NCI-H1417 treated with DMSO at 0.1 percent for 48 hours (cell line): ENCODE measurements at regions not wholly inside any gene's neighbourhood (a gene's known extent, or its start where the extent isn't known, plus 50 kb on each side); places are given as distances from the start of the nearest gene placed in this dataset.
"Not testable (repeated sequence)": the region's sequence is repeated elsewhere in the genome, so short reads cannot be mapped to it uniquely, and the experiment has no call there.

Experiments
- DNase-seq: peaks from one replicate; lab custom pipeline; 2025; lab: John Stamatoyannopoulos, UW

DNA sequence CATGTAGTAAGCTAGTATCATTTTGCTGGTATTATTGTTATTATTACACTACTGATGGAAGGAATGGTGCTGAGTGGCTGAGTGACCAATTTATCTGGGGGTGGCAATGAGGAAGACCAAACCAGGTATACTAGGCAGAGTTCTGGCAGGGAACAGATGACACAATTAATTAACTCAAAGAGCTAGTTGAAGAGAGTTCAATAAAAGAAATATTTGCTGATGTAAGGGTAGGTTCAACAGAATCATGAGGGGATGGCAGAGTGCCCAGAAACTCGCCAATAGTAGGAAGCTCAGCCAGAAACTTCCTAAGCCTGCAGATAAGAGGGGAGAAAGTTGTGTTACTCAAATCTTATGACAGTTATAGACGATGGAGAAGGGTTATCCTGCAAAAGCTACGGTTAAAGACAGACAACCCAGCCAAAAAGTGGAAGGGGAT lies 352.5 kb downstream of the KCNJ2 start:
- no peak for DNase-seq

DNA sequence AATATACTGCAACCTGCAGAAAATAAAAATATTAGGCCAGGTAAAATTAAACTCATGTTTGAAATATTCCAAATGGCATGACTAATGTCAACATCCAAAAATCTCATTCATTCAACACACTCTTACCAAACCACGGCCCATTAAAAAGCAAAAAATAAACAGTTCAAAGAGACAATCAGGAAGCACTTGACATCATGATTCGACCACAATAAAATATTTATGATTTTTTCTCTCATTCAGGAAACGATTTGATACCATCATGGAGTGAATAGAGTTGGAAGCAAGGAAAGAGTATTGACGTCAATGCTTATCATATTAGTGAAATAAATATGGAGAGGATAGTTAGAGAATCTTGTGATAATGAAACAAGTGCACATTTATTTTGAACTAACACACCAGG lies 354.1 kb downstream of the KCNJ2 start:
- no peak for DNase-seq

DNA sequence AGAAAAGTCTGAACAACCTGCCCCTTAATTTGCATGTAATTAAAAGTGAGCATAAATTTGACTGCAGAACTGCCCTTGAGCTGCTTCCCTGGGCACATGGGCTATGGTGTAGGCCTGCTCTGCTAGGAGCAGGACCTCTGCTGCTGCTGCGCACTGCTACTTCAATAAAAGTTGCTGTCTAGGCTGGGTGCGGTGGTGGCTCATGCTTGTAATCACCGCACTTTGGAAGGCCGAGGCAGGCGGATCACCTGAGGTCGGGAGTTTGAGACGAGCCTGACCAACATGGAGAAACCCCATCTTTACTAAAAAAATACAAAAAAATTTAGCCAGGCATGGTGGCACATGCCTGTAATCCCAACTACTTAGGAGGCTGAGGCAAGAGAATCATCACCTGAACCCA lies 355.7 kb downstream of the KCNJ2 start:
- DNase-seq: not testable (repeated sequence)

GRCh38 chr17:70525961-70526360 lies 356.6 kb downstream of the KCNJ2 start:
- DNase-seq: no peak

- DNase-seq: no peak
Measured at GRCh38 chr17:70527364-70527888, 358.1 kb downstream of the KCNJ2 start.

GRCh38 chr17:70533427-70533826 lies 364.1 kb downstream of the KCNJ2 start:
- DNase-seq: no peak

DNA sequence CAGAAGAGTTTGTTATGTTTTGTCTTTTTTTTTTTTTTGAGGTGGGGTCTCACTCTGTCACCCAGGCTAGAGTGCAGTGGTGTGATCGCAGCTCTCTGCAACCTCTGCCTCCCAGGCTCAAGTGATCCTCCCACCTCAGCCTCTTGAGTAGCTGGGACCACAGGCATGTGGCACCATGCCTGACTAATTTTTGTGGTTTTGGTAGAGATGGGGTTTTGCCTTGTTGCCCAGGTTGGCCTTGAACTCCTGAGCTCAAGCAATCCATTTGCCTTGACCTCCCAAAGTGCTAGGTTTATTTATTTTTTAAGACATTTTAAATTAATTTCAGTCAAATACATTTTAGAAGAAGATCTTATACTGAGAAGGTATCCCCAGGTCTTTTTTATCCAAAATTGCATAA lies 366.7 kb downstream of the KCNJ2 start:
- DNase-seq: no peak

DNA sequence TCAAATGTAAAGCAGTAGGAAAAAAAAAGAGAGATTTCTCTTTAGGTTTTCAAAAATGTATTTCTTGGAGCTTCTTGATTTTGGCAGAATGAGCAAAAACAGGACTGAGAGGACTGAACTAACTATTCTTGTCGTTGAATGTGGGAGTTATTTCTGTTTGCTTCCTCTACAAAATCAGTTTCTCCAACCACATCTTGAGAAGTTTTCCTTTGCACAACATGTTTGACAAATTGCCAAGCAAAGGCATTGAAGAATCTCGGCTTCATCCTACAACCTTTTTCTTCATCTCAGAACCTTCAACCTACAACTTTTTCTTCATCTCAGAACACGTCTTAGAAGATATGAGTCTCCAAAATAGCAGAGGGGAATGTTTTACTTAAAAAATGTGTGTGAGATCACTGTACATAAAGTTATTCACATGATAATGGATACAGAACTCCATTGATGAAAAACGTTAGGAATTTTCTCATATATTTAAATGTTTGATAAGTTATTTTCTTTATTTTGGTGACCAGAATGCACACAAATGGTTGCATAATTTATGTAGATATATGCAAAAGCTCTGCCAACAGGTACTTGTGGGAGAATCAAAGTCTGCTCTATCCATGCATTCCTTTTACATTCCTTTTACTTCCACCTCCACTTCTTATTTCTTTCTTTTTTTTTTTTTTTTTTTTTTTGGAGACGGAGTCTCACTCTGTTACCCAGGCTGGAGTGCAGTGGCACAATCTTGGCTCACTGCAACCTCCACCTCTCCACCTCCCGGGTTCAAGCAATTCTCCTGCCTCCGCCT lies 370.0 kb downstream of the KCNJ2 start:
- no peak for DNase-seq

- no peak for DNase-seq
Measured at GRCh38 chr17:70542876-70543275, 373.5 kb downstream of the KCNJ2 start.

DNA sequence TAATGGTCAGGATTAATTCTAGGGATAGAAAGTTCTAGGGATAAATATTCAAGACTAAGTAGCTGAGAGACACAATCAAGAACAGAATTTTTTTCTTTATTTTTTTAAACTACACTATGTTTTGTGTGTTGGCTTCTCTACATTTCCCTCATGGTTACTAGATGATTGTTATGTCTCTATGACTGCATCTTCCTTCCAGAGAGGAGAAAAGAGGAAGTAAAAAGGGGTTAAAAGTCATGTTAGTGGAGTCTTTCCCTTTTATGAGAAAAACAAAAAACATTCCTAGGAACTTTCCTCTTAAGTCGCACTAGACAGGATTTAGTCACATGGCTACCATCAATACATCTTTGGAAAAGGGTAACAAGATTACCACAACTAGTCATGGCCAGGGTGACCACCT lies 375.0 kb downstream of the KCNJ2 start:
- DNase-seq: no peak

GRCh38 chr17:70552230-70552981 lies 383.1 kb downstream of the KCNJ2 start:
- DNase-seq: no peak

GRCh38 chr17:70552982-70553334 lies 383.6 kb downstream of the KCNJ2 start:
- DNase-seq: no peak

DNA sequence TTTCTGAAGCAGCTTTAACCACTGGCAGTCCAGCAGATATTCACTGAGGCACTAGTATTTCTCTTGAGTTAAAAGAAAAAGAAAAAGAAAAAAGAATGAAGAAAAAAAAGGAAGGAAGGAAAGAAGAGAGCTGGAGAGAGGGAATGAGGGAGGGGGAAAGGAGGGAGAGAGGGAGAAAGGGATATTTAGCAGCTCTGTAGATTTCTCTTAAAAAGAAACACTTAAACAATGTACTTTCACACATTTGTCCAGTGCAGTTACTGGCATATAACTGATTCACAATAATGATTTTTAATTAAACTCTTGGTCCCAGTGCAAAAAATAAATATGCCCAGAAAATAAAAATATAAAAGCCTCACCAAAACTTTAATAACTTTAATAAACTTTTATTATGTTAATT lies 386.4 kb downstream of the KCNJ2 start:
- DNase-seq: no peak

DNA sequence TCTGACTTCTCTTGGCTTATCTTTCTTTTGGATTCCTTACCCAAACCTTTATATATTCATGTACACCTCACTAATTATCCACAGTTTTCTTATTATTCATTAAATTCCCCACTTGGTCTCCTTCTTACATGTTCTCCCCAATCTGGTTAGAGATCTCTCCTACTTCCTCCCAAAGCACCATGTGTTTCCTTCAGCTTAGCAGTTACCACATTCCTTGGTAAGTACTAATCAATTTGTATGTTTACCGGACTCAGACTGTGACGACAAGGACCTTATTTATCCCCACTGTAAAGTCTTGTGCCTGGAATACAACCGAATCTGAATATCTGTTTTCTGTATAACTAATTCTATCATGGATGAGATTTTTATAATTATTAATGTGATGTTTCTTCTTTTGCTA lies 389.5 kb downstream of the KCNJ2 start:
- DNase-seq: no peak

GRCh38 chr17:70560471-70560870 lies 391.1 kb downstream of the KCNJ2 start:
- no peak for DNase-seq

- no peak for DNase-seq
Measured at GRCh38 chr17:70562137-70562536, 392.8 kb downstream of the KCNJ2 start.

DNA sequence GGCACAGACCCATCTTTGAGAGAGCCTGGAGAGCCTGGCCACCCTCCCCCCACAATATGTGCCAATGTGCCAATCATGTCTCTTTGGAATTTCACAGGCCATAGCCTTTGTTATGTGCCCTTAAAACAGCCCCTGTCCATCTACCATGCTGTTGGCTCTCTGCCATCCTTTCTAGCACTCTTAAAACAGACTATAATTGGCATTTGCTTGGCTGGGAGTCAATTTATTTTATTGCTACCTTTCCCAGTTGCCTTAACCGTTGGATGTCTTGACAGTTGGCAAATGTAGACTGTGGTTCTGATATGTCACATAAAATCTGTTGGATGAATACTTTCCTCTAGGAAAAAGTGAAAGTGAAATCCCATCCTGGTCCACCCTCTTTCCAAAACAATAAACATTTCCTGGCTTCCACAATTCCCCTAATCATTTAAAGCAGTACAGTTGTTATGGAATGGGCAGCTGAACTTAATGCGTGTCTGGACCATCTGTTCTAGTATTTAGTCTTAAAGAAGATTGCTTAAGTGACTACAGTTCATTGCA lies 394.0 kb downstream of the KCNJ2 start:
- peak; percentile 62 for DNase-seq

GRCh38 chr17:70564006-70564620 lies 394.8 kb downstream of the KCNJ2 start:
- no peak for DNase-seq

DNA sequence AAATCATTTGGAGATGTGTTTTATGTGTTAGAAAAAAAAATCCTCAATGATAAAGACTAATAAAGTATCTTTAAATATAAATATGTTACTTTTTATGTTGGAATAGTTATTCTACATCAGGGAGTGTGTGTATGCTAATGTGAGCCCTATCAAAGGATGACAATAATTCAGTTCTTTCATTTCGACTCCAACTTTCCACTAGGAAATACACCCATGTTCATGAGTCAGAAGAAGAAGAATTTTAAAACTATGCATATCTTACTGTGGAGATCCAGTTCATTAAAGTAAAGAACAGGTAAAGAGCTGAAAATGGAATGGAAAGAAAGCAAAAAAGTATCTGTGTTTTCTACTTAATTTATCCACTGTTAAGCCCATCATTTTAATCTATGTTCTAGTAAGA lies 399.8 kb downstream of the KCNJ2 start:
- DNase-seq: no peak

- no peak for DNase-seq
Measured at GRCh38 chr17:70577456-70577855, 408.1 kb downstream of the KCNJ2 start.

- DNase-seq: no peak
Measured at GRCh38 chr17:70581459-70581858, 412.1 kb downstream of the KCNJ2 start.

DNA sequence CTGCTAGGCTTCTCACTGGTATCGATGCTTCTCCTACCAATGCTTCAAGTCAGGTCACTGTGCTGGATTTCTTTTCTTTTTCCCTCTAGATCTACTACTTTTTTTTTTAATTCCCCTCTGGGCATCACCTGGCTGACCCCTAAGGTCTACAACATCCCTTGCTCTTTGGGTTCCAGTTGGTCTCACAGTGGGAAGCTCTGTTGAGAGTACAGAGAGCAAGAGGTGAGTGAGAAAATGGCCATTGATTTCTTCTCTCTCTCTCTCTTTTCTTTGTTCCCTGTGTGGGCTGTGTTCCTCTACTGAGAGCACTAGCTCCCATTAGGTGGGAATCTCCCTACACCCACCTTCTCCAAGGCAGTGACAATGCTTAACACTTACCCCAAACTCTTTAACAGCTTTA lies 413.4 kb downstream of the KCNJ2 start:
- no peak for DNase-seq

DNA sequence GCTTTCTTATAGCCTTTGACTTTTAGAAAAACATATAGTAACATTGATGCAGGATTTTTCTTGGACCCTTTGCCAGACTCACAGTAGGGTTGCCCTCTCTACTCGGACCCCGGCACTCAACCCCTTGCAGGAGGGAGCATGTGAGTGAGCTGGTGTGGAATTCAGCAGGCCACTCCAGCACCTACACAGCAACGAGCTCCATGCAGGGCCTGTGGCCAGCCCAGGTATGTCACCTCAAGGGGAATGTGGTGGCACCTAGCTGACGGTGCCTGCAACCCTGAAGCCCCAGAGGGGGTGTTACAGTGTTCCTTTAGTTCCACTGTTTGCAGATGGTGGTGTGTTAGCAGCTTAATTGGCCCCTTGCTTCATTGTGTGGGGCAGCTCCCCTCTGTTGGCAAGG lies 414.9 kb downstream of the KCNJ2 start:
- DNase-seq: no peak
